Ramos (cell line): ENCODE measurements at regions not wholly inside any gene's neighbourhood (a gene's known extent, or its start where the extent isn't known, plus 50 kb on each side); places are given as distances from the start of the nearest gene placed in this dataset.

Experiments
- in situ Hi-C: fragments of 300-500 bp; cut with MboI; formaldehyde crosslinking; loops from one replicate; pipeline ENCODE4 v1.14.3; 2022; ENCODE audit warnings: low sequenced_read_pairs; ENCODE audit not compliant: unreplicated experiment

DNA sequence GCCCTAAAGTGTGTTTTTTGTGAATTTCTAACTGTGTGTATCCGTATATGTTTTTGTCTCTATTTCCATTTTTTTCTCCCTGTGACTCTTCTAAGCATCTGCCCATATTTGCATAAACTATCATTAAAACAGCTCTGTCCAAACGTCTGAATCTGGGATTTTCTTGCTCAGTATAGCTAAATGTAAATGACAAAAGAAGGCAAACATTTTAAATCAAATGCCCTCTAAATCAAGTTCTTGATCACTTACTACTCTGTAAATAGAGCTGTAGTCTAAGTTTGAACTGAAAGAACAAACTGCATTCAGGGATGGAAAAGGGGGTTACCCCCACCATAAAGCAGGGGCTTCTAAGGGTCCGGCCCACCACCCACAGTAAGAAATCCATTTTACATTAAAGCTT, 432.0 kb upstream of the FAM241A start:
- in situ Hi-C loops, result no loop called here

- in situ Hi-C loops, result no loop called here
These were observed 427.3 kb upstream of the FAM241A start for GRCh38 chr4:111717921-111718320.

DNA sequence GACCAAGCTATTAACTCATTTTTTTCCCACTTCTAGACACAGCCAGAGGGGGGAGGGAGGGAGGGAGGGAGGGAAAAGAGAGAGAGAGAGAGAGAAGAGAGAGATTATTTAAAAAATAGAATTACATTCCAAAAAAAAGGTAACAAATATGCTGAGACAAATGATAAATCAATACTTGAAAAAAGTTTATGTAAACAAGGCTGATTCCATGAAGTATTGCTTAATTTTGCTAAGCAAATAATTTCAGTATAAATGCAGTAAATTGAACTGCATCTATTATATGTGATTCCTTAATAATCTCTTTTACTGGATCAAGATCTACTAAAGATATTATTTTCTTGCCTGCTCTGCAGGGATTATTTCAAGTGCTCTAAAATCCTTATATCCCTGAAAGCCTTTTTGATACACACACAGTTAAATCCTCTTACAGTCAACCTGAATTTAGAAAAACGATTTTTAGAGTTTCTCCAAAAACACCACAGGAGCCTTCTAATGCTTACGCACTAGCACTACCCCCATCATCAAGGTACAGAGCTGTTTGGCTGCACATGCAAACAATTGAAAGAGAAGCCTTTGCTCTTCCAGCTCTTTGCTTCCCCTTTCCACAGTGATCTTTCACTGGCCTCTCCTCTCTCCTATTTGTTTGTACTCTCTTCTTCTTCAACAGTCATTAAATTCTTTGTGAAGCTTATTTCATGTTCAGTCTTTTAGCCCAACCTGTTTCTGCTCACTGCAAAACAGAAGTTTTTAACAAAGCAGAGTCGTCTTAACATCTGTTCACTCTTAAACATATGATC, 426.3 kb upstream of the FAM241A start:
- in situ Hi-C loops, result no loop called here

GRCh38 chr4:111720866-111721265, 424.4 kb upstream of the FAM241A start:
- in situ Hi-C loops, result no loop called here

- in situ Hi-C loops, result no loop called here
These were observed 423.0 kb upstream of the FAM241A start for GRCh38 chr4:111722213-111722720.

GRCh38 chr4:111736516-111736915, 408.7 kb upstream of the FAM241A start:
- in situ Hi-C loops, result no loop called here

DNA sequence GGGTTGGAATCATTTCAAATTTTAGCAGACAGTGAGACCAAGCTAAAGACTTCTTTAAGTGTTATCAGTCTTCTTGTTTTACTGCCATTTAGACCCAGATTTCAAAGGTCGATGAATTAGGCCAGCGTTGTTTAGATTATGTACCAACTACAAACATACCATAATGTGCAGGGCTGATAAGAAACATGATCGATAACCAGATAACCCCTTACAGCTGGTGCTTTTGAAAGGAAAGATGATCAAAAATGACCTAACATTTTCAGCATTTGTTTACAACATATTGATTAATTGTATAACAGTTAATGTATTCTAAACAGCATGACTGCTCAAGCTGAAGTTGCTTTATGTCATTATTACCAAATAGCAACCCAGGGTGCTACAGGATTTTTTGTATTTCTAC, 400.4 kb upstream of the FAM241A start:
- in situ Hi-C loops, result no loop called here

GRCh38 chr4:111748157-111748556, 397.1 kb upstream of the FAM241A start:
- in situ Hi-C loops, result no loop called here

DNA sequence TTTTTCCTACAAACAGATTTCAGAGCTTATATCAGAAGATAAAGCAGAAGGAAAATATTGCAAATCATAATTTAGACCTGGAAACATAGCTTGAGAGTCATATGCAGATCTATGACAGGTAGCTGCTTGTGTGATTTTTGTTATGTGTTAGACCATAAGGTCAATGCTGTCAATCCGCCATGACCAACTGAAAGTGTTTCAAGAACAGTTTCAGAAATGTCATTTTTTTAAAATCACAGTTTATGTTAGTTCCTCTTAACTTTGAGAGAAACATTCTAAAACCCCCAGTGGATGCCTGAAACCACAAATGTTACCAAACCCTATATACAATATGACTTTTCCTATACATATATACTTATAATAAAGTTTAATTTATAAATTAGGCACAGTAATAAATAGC, 391.3 kb upstream of the FAM241A start:
- in situ Hi-C loops, result no loop called here

DNA sequence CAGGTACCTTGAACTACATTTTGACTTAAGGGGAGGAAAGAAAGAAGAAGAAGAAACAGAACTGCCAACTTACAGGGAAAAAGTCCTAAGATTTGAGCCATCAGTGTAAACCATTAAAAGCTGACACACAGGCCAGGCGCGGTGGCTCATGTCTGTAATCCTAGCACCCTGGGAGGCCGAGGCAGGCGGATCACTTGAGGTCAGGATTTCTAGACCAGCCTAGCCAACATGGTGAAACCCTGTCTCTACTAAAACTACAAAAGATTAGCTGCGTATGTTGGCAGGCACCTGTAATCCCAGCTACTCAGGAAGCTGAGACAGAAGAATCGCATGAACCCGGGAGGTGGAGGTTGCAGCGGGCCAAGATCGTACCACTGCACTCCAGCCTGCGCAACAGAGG, 389.7 kb upstream of the FAM241A start:
- in situ Hi-C loops, result no loop called here

GRCh38 chr4:111761531-111761930, 383.7 kb upstream of the FAM241A start:
- in situ Hi-C loops, result no loop called here

DNA sequence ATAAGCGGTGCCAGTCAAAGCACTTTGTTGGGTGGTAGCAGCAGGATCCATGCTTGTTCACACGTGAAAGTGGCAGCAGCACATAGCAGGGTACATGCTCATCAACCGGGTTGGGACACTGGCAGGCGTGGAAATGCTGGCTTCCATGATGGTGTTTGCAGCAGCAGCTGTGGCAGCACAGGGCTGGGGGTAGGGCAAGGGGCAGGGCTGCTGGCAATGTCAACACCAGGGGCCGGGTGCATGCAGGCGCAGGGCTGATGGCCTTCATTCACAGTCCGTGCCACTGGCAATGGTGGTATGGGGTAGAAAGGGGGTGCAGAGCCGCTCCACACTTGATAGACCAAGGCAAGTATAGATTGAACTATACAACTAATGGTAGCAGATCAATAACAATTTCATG, 374.7 kb upstream of the FAM241A start:
- in situ Hi-C loops, result no loop called here

DNA sequence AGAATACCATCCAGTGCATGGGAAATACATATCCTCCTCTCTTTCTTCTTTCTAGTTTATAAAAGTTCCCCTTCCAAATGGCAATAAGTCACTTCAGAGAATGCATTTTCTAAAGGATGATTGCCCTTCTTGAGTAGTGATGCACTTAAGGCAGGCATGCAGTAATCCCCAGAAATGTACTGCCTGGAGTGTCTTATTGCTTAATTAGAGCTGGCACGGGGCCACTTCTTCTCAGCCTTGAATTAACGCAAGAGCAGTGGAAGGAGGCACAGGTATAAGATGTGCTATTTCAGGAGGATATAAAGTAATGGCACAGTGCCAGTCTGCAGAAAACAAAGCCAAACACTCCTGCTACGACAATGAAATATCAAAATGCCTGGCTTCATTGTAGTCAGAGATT, 371.4 kb upstream of the FAM241A start:
- in situ Hi-C loops, result no loop called here

DNA sequence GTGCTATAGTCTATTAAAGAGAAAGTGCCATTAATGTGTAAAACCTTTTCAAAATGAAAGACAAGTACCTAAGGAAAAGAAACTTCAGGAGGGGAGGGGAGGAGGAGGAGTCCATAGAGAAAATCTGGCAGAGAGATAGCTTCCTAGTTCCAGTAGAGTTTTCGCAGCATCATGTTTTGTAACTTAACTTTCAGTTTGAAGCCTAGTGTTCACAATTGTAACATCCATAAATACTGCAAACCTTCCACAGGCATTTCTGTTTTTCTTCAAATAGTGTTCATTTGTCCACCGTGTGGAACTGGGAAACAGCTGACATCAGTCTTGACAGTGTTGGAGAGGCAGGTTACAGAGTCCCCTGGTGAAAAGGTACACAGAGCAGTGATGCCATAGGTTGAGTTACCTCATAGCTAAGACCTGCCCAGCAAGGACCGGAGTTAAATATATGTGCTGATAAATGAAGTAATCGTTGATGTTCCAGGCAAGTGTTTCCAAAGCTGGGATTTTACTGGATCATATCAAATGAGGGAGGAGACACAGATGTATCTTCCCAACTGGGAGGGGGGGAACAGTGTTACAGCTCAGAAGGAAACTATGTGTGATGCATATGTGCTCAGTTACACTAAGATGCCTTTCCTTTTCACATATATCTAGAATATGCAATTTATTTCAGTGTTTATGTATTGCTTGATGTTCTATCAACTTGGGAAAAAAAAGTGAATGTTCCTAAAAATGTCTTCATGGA, 369.5 kb upstream of the FAM241A start:
- in situ Hi-C loops, result no loop called here

- in situ Hi-C loops, result no loop called here
These were observed 368.7 kb upstream of the FAM241A start for GRCh38 chr4:111776561-111776960.

DNA sequence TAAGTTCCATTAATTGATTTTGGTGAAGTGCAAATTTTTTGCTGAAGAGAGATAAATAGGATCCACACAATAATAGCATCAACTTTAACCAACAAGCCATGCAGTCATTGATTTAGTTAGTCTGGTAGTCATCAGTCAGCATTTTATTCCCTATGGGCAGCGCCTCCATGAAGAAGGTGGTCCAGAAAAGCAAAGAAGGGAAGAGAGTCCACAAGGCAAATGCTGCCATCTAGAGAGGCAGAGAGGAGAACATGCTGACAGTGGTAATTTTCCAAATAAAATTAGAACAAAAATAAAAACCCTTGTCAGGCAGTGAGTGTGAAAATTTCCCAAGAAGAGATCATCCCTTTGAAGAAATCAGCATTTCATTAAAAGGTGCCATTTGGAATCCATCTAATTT, 366.7 kb upstream of the FAM241A start:
- in situ Hi-C loops, result no loop called here

DNA sequence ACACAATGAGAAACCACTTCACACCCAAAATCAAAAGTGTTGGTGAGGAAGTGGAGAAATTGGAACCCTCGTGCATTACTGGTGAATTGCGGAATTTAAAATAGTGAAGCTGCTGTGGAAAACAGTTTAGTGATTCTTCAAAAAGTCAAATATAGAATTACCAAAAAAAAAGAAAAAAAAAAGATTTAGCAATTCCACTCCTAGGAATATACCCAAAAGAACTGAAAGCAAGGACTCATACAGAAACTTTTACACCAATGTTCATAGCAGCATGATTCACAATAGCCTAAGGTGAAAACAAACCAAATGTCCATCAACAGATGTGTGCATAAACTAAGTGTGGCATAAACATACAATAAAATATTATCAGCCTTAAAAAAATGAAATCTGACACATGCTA, 364.3 kb upstream of the FAM241A start:
- in situ Hi-C loops, result no loop called here

- in situ Hi-C loops, result no loop called here
These were observed 363.6 kb upstream of the FAM241A start for GRCh38 chr4:111781611-111782010.

- in situ Hi-C loops, result no loop called here
These were observed 357.2 kb upstream of the FAM241A start for GRCh38 chr4:111788099-111788498.

DNA sequence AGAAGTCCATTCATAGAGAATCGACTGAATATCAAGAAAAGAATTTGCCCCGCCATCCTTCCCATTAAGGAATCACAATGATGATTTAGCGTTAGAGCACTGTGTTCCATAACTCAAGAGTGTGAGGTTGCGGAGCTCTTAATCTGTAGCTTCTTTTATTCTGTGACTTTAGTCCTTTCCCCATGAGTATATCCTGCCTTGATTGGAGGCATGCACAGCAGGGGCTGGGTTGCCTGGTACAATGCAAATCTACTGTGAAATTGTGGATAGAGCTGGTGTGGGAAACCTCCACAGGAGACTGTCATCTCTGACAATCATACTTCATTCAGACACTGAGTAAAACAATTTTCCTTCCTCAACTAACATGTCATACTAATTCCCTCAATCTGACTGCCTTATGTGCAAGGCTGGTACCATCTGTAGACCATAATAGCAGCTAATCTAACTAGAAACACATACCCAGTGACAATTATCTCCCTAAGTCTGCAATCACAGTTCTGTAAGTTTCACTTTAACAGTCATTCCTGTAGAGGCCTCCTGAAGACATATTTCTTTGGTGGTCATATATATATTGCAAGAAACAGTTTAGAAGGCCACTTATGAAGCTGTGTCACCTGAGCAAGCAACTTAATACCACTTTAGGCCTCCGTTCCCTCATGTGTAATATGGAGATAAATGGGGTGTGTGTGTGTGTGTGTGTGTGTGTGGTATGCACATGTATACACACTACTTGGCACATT, 355.2 kb upstream of the FAM241A start:
- in situ Hi-C loops, result no loop called here

GRCh38 chr4:111792632-111793031, 352.6 kb upstream of the FAM241A start:
- in situ Hi-C loops, result no loop called here
